Thymus (tissue), 11 donors: ENCODE measurements at regions not wholly inside any gene's neighbourhood (a gene's known extent, or its start where the extent isn't known, plus 50 kb on each side); places are given as distances from the start of the nearest gene placed in this dataset.

Source experiments
- DNase-seq, 9 donors: peaks; one replicate each; pipeline ENCODE4 v3.0.0-alpha.2; 2013; ENCODE audit warnings: low spot score in 9 of 9, low read depth in 6 of 9, missing footprints in 1 of 9
- H3K27ac ChIP-seq, 2 donors: one replicate each; pipeline ENCODE4 v1.5.1; 2013; ENCODE audit warnings: control low read depth in 1 of 2, low read depth in 1 of 2, low read length in 1 of 2, mild to moderate bottlenecking in 1 of 2, moderate library complexity in 1 of 2
- H3K27me3 ChIP-seq, 2 donors: one replicate each; pipeline ENCODE4 v1.5.1; 2013; ENCODE audit warnings: low read length in 1 of 2; ENCODE audit not compliant: control insufficient read depth in 2 of 2, insufficient read depth in 1 of 2
- H3K36me3 ChIP-seq, 2 donors: one replicate each; pipeline ENCODE4 v1.5.1; 2013; ENCODE audit warnings: low read length in 1 of 2, mild to moderate bottlenecking in 1 of 2, moderate library complexity in 1 of 2; ENCODE audit not compliant: control insufficient read depth in 2 of 2, insufficient read depth in 2 of 2
- H3K4me1 ChIP-seq, 2 donors: one replicate each; pipeline ENCODE4 v1.5.1; 2013; ENCODE audit warnings: low read length in 2 of 2; ENCODE audit not compliant: control insufficient read depth in 2 of 2, insufficient read depth in 2 of 2
- H3K4me3 ChIP-seq, 2 donors: one replicate each; pipeline ENCODE4 v1.5.1; 2013; ENCODE audit warnings: low read length in 2 of 2, control low read depth in 1 of 2, mild to moderate bottlenecking in 1 of 2
- H3K9me3 ChIP-seq, 2 donors: one replicate each; pipeline ENCODE4 v1.5.1; 2013; ENCODE audit warnings: low read length in 1 of 2, mild to moderate bottlenecking in 1 of 2; ENCODE audit not compliant: control insufficient read depth in 2 of 2, insufficient read depth in 1 of 2
- WGBS: extraction: QIAGEN DNeasy Blood & Tissue Kit; methylation state at CpG from one replicate; pipeline ENCODE4 v1.1.7; 2013; 5-methylcytosine and 5-hydroxymethylcytosine counted together
- donor health status: healthy.

DNA sequence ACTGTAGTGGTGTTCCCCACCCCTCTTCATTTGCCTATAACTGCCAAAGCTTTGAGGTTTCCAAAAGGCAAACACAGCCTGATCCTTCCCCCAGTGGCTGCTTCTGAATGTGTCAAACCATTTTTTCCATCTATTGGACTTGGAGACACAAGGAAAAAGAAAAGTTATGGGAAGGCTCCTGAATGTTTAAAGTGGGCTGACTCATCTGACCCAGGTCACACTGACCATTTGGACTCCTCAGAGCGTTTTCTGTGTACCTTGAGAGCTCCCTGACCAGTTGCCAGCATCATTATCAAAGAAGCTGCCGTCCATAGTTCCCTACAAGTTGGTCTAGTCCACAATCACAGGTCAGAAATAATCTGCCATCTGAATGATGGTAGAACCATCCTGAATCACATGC lies 123.4 kb upstream of the COL3A1 start:
- H3K9me3 ChIP-seq: no peaks in the 10 kb centered on the region
- no peaks in the 10 kb centered on the region for H3K36me3 ChIP-seq
- H3K4me1 ChIP-seq: no peaks in the 10 kb centered on the region
- no peak overlapping the region for H3K4me3 ChIP-seq
- H3K27me3 ChIP-seq: no peaks in the 10 kb centered on the region
- H3K27ac ChIP-seq: no peak overlapping the region
- 83% methylated on average over 2 of the region's 2 CpGs for WGBS
- no peak for DNase-seq

- DNase-seq: no peak
- WGBS: 58% methylated on average over 1 of the region's 1 CpG
- Histone ChIP-seq H3K4me1 (no peaks in the 10 kb centered on the region), H3K27ac (no peak overlapping the region), H3K4me3 (no peak overlapping the region), H3K36me3 (no peaks in the 10 kb centered on the region), H3K9me3 (no peaks in the 10 kb centered on the region), H3K27me3 (no peaks in the 10 kb centered on the region)
These were observed 122.9 kb upstream of the COL3A1 start for GRCh38 chr2:188851311-188851710.

DNA sequence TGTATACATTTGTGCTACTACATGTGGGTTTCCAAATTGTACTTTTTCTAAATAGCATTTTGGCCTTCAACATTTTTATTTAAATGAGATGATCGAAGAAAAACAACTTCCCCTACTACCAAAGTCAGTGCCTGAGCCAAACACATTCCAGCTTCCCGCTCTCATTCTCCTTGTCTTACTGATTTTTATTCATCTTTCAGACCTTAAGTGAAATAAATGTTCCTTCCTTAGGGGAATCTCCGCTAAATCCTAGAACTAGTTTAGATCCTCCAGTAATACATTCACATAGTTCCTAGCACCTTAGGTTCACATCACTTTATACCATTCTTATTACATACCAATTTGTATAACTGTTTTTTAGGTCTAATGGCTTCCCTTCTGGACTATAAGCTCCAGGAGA lies 122.3 kb upstream of the COL3A1 start:
- H3K4me3 ChIP-seq: no peak overlapping the region
- H3K27ac ChIP-seq: no peak overlapping the region
- H3K4me1 ChIP-seq: no peaks in the 10 kb centered on the region
- WGBS: 95% methylated on average over 3 of the region's 3 CpGs
- DNase-seq: no peak
- H3K9me3 ChIP-seq: no peaks in the 10 kb centered on the region
- no peaks in the 10 kb centered on the region for H3K27me3 ChIP-seq
- H3K36me3 ChIP-seq: no peaks in the 10 kb centered on the region

DNA sequence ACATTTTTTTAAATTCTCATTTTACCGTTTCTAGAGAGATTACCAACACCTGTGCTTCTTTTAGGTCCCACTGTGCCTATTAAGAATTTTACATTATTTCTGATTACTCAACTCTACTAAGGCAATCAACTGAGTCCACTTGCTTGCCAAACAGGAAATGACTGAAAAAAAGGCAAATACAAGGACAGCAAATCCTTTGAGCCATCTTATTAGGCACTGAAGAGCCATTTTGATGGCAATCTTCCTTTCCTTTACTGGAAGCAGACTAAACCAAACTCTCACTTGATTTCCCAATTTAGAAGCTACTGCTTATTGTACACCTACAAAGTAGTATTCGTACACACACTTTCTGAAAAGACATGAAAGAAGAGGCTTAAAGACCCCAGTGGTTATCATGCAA lies 121.4 kb upstream of the COL3A1 start:
- no peak overlapping the region for H3K27ac ChIP-seq
- WGBS: 95% methylated on average over 2 of the region's 2 CpGs
- no peaks in the 10 kb centered on the region for H3K9me3 ChIP-seq
- no peaks in the 10 kb centered on the region for H3K36me3 ChIP-seq
- no peaks in the 10 kb centered on the region for H3K4me1 ChIP-seq
- H3K27me3 ChIP-seq: no peaks in the 10 kb centered on the region
- no peak for DNase-seq
- no peak overlapping the region for H3K4me3 ChIP-seq

GRCh38 chr2:188853307-188853706 lies 120.9 kb upstream of the COL3A1 start:
- H3K27ac ChIP-seq: no peak overlapping the region
- no peaks in the 10 kb centered on the region for H3K4me1 ChIP-seq
- no peaks in the 10 kb centered on the region for H3K27me3 ChIP-seq
- WGBS: 81% methylated on average over 2 of the region's 2 CpGs
- DNase-seq: no peak
- no peaks in the 10 kb centered on the region for H3K36me3 ChIP-seq
- H3K4me3 ChIP-seq: no peak overlapping the region
- H3K9me3 ChIP-seq: no peaks in the 10 kb centered on the region

DNA sequence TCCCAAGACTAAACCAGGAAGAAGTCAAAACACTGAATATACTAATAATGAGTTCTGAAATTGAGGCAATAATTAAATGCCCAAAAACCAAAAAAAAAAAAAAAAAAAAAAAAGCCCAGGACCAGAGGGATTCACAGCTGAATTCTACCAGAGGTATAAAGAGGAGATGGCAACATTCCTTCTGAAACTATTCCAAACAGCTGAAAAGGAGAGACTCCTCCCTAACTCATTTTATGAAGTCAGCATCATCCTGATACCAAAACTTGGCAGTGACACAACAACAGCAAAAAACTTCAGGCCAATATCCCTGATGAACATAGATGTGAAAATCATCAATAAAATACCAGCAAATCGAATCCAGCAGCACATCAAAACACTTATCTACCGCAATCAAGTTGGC lies 108.5 kb upstream of the COL3A1 start:
- no peak for DNase-seq
- Histone ChIP-seq H3K9me3 (peaks cover 2 to 13% of the 10 kb centered on the region in 2 donors), H3K4me3 (no peak overlapping the region), H3K4me1 (no peaks in the 10 kb centered on the region), H3K27me3 (no peaks in the 10 kb centered on the region), H3K27ac (no peak overlapping the region), H3K36me3 (no peaks in the 10 kb centered on the region)
- WGBS: 84% methylated on average over 2 of the region's 2 CpGs

- Histone ChIP-seq H3K27me3 (no peaks in the 10 kb centered on the region), H3K4me1 (no peaks in the 10 kb centered on the region), H3K4me3 (no peak overlapping the region), H3K27ac (no peak overlapping the region), H3K9me3 (no peaks in the 10 kb centered on the region), H3K36me3 (no peaks in the 10 kb centered on the region)
- WGBS: 91% methylated on average over 2 of the region's 2 CpGs
- DNase-seq: no peak
These were observed 104.6 kb upstream of the COL3A1 start for GRCh38 chr2:188869550-188869949.

- no peak overlapping the region for H3K4me3 ChIP-seq
- H3K27ac ChIP-seq: no peak overlapping the region
- H3K4me1 ChIP-seq: no peaks in the 10 kb centered on the region
- DNase-seq: no peak
- H3K27me3 ChIP-seq: no peaks in the 10 kb centered on the region
- WGBS: 82% methylated on average over 1 of the region's 1 CpG
- no peaks in the 10 kb centered on the region for H3K9me3 ChIP-seq
- H3K36me3 ChIP-seq: no peaks in the 10 kb centered on the region
These were observed 103.9 kb upstream of the COL3A1 start for GRCh38 chr2:188870289-188870688.

DNA sequence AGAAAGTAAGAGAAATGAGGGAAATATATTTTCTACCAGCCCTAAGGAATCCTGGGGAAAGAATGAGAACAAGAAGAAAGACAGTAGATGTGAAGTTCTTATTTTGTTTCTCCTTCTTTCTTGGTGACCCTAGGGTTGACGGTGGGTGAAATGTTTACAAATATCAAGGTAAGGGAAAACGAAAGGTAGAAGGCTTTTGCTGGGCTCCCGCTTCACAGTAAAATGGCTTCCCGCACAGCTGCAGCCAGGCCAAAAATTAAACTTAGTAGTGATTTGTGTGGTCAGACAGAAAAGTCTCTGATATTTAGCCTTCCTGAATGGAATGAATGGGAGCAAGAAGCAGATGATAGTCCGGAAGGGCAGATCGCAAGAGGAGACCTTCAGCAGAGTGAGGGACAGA lies 99.1 kb upstream of the COL3A1 start:
- Histone ChIP-seq H3K27ac (no peak overlapping the region), H3K4me3 (no peak overlapping the region), H3K27me3 (no peaks in the 10 kb centered on the region), H3K4me1 (no peaks in the 10 kb centered on the region), H3K36me3 (no peaks in the 10 kb centered on the region), H3K9me3 (no peaks in the 10 kb centered on the region)
- DNase-seq: no peak
- 96% methylated on average over 6 of the region's 6 CpGs for WGBS

DNA sequence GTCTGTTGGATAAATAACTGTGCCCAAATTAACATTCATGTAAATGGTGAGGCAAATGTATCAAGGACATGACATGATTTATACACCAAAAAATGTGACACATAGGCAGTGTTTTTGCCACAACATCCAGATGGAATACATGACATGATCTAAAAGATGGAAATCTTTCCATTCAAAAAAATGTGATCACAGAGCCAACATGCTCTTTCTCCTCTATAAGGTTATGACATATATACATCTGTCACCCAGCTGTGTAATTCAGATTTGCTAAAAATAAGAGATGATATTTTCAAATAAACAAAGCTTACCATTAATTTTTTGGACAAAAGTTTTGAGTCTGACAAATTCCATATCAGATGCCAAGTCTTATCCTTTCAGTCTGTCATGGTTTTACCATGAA lies 95.5 kb upstream of the COL3A1 start:
- no peak for DNase-seq
- Histone ChIP-seq H3K9me3 (no peaks in the 10 kb centered on the region), H3K4me1 (no peaks in the 10 kb centered on the region), H3K4me3 (no peak overlapping the region), H3K27me3 (no peaks in the 10 kb centered on the region), H3K36me3 (no peaks in the 10 kb centered on the region), H3K27ac (no peak overlapping the region)
